ENCODE measurements at regions not wholly inside any gene's neighbourhood (a gene's known extent, or its start where the extent isn't known, plus 50 kb on each side); places are given as distances from the start of the nearest gene placed in this dataset.

DNA sequence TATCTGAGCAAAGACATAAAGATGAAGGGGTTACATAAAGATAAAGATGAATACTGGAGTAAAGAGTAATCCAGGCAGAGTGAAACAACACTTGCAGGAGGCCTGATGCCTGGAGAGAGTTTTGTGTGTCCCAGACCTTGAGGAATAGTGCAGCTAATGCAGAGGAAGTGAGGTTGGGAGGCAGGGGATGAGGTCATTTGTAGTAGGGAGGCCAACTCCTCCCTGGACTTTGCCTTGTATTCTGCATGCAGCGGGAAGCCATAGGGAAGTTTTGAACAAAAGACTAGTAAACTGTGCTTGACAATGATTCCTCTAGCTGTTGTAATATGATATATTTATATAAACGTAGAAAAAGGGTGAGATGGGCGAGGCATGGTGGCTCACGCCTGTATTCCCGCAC lies 356.6 kb downstream of the KCNJ2 start:
- TF ChIP-seq, protein P1, sequence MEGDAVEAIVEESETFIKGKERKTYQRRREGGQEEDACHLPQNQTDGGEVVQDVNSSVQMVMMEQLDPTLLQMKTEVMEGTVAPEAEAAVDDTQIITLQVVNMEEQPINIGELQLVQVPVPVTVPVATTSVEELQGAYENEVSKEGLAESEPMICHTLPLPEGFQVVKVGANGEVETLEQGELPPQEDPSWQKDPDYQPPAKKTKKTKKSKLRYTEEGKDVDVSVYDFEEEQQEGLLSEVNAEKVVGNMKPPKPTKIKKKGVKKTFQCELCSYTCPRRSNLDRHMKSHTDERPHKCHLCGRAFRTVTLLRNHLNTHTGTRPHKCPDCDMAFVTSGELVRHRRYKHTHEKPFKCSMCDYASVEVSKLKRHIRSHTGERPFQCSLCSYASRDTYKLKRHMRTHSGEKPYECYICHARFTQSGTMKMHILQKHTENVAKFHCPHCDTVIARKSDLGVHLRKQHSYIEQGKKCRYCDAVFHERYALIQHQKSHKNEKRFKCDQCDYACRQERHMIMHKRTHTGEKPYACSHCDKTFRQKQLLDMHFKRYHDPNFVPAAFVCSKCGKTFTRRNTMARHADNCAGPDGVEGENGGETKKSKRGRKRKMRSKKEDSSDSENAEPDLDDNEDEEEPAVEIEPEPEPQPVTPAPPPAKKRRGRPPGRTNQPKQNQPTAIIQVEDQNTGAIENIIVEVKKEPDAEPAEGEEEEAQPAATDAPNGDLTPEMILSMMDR (conservative IDR thresholded peaks at IDR 0.05 in 1 of 2, IDR thresholded peaks at IDR 0.05 in 1 of 2; ENCODE audit: extremely low read depth in 1 of 2, insufficient read depth in 1 of 2, low read depth in 1 of 2, low read length in 2 of 2) = no peak
- TF ChIP-seq EZH2 (IDR thresholded peaks at IDR 0.05; ENCODE audit: borderline replicate concordance, low read length) = no peak

Measured in mammary epithelial cell (primary cell).